GM18951 (cell line): ENCODE measurements at regions not wholly inside any gene's neighbourhood (a gene's known extent, or its start where the extent isn't known, plus 50 kb on each side); places are given as distances from the start of the nearest gene placed in this dataset.
"Not testable (repeated sequence)": the region's sequence is repeated elsewhere in the genome, so short reads cannot be mapped to it uniquely, and the experiment has no call there.

Source experiments
- POLR2A ChIP-seq: IDR thresholded peaks from 4 replicates; pipeline ENCODE4 v1.6.1; 2011; ENCODE audit warnings: mild to moderate bottlenecking; ENCODE audit not compliant: insufficient read length, insufficient read depth; ENCODE audit errors: extremely low read depth
- in situ Hi-C: fragments of 300-500 bp; cut with MboI; formaldehyde crosslinking; loops from one replicate; pipeline ENCODE4 v1.12.0; 2022; ENCODE audit warnings: low sequenced_read_pairs, mixed read lengths, inconsistent platforms; ENCODE audit not compliant: unreplicated experiment

- in situ Hi-C loops, result no loop called here
- no peak for TF ChIP-seq POLR2A
These were observed 819.9 kb upstream of the GBE1 start for GRCh38 chr3:82581350-82581749.

GRCh38 chr3:82572721-82573120 lies 811.3 kb upstream of the GBE1 start:
- TF ChIP-seq POLR2A, result no peak
- in situ Hi-C loops, result no loop called here

- in situ Hi-C loops, result no loop called here
These were observed 807.4 kb upstream of the GBE1 start for GRCh38 chr3:82568776-82569338.

DNA sequence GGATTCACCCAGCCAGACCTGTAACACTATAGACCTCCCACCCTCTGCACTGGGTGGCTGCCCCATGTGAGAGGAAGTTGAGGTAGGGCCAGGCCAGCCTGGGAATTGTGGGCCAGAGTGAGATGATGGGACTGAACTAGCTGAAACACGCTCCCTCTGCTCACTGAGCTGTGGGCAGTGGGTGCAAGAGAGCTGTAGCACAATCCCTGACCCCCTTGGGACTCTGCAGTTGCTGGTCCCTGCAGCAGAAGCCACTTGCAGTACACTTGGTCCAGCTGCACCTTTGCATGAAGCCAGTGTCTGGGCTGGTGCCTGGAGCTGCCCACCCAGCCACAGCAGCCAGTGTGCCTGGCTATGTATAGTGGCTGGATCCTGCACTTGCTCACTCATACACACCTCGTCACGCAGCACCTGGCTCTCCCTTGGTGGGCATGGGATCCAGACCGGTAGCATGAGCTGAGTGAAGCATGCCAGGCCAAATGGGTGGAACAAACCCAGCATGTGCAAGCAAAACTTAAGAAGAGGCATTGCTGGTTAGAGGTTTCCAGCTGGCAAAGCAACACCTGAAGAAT lies 805.7 kb upstream of the GBE1 start:
- no peak for TF ChIP-seq POLR2A
- in situ Hi-C loops, result no loop called here

More at GRCh38 chr3:82568776-82569338, 807.4 kb upstream of the GBE1 start:
- TF ChIP-seq POLR2A, result no peak

GRCh38 chr3:82562896-82563295 lies 801.5 kb upstream of the GBE1 start:
- in situ Hi-C loops, result no loop called here
- no peak for TF ChIP-seq POLR2A

DNA sequence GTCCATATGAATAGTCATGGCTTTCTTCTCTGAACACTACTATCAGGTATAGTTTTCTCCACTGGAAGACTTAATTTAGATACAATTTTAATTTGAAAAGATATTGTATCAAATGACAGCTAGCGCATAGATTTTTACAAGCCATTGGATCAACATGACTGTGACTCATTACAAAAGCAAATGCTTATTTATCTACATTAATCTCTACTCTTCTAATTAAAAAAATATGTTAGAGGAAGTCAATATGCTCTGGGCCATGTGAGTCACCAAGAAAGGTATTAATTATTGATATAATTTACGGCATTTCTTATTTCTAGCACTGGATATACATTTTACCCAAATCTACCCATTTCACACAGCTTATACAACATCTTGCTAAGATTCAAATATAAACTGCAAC lies 800.3 kb upstream of the GBE1 start:
- no peak for TF ChIP-seq POLR2A
- in situ Hi-C loops, result no loop called here

GRCh38 chr3:82558081-82558480 lies 796.6 kb upstream of the GBE1 start:
- in situ Hi-C loops, result no loop called here
- TF ChIP-seq POLR2A, result no peak

DNA sequence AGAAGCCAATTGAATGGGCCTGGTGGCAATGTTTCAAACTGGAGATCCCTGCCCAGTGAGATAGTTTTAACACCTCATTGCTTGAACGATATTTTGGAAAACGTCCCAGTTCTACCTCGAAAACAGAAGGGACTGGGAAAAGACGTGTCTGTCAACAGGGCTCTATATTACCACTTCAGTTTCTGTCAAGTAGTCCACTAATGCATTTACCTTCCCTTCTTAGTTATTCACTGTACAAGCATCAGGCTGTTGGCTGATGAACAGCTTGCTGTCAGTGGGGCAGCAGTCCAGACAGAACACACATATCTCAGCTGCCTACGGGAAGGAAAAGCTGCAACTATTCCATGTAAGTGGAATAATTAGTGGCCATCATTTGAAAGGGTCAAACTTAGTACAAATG lies 794.7 kb upstream of the GBE1 start:
- TF ChIP-seq POLR2A, result no peak

GRCh38 chr3:82542556-82542955 lies 781.1 kb upstream of the GBE1 start:
- in situ Hi-C loops, result not testable (repeated sequence)

More for the DNA sequence above, 794.7 kb upstream of the GBE1 start:
- in situ Hi-C loops, result no loop called here

DNA sequence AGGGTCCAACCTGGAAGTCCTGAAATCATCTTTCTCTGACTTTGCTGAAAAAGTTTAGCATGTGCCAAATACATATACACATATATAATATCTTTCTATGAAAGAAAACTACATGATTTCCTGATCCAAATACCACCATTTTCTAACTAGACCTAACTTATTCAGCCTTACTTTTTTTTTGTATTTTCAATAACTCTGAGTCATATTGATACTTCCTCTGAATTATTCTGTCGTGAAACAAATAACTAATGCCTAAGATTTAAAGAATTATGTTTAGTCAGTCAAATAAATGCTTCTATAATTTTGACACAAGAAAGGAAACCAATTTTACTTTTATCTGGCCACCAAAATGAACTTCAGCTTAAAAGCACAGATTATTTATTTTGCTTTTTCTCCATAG lies 760.2 kb upstream of the GBE1 start:
- no peak for TF ChIP-seq POLR2A
- in situ Hi-C loops, result no loop called here

DNA sequence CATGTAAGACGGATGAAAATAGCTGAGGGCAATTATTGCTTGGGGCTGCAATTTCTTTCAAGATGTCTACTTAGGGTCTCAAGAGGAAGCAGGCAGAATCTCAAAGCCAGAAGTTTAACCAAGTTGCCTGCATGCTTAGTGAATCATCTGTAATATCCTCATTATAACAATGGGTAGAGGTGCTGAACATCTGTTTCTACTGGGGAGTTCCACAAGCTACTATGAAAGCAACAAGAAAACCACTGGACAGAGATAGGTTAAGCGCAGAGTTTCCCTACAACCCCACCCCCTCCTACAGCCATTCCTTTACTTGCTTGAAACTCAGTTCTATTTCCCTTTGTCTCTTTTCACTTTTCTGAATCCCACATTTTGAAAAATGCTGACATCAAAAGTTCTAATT lies 759.4 kb upstream of the GBE1 start:
- no peak for TF ChIP-seq POLR2A
- in situ Hi-C loops, result no loop called here

DNA sequence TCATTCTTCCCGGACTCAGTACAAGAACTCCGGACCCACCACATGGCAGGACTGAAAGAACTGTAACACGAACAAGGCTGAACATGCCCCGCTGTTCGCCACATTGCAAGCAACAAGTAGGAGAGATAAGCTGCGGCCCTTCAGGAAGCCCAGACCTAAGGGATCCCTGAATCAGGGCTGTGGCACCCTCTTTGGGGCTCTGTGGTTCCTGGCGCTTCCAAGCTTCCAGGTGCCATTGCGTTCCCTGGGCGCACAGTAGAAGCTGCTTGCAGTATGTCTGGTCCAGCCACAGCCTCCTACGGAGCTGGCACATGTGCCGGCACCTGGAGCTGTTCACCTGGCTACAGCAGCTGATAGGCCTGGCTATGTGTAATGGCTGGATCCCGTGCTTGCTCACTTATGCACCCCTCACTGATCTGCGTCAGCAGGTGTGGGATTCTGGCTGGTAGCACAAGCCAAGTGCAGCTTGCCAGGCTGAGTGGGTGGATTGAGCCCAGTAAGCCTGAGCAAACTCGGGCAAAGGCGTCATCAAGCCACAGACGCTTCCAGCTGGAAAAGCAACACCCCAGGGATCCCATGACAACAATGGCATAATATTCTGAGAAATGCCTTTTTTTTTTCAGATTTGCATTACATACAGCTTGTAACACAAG lies 748.6 kb upstream of the GBE1 start:
- TF ChIP-seq POLR2A, result no peak
- in situ Hi-C loops, result no loop called here

GRCh38 chr3:82509106-82509842 lies 747.8 kb upstream of the GBE1 start:
- TF ChIP-seq POLR2A, result no peak
- in situ Hi-C loops, result no loop called here

DNA sequence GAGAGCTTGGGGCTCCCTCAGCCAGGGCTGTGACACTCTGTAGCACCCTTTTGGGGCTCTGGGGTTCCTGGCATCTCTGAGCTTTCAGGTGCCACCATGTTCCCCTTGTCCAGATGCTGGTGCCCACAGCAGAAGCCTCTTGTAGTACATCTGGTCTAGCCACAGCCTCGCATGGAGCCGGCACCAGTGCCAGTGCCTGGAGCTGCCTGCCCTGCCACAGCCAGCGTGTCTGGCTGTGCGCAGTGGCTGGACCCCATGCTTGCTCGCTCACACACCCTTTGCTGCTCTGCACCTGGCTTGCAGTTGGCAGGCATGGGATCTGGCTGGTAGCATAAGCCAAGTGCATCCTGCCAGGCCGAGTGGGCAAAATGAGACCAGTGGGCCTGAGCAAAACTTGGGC lies 744.8 kb upstream of the GBE1 start:
- TF ChIP-seq POLR2A, result no peak
- in situ Hi-C loops, result no loop called here

DNA sequence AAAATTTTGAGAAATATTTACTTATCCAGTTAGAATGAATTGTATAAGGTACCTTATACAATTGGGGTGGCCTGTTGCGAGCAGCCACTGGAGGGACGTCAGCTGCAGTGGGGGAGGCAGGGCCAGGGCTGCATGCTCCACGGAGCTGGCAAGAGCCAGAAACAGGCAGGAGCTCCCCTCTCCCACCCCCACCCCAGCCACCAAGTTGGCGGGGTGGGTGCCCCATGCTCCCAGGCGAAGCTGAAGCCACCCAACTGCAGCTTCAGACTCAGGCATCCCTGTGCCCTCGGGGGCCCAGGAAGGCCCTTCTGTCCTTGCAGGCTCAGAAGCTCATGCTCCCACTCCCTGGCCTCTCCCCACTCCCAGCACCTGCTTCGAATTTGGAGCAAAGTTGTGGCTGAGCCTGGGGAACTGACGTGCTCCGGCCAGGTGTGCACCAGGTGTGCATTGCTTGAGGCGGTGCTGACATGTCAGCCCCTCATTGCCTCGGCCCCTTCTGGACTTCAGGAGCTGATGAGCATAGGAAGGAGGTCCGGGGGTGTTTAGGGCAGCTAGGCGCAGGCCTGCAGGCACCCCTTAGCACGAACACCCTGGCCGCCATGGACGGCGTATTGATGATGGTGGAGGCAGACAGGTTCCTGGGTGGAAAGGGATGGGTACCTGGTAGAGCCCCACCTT lies 743.8 kb upstream of the GBE1 start:
- in situ Hi-C loops, result no loop called here
- no peak for TF ChIP-seq POLR2A
